H1 (cell line): ENCODE measurements at regions not wholly inside any gene's neighbourhood (a gene's known extent, or its start where the extent isn't known, plus 50 kb on each side); places are given as distances from the start of the nearest gene placed in this dataset.

Source experiments
- CTCF ChIA-PET: fragments of 300-600 bp; sonication (Branson Sonifier 250); formaldehyde crosslinking; loops from one replicate; lab custom pipeline; 2021; ENCODE audit not compliant: partially characterized antibody; lab: Charles Lee
- POLR2A ChIA-PET: fragments of 300-600 bp; sonication (Branson Sonifier 250); formaldehyde crosslinking; loops from one replicate; lab custom pipeline; 2021; ENCODE audit warnings: inconsistent platforms; ENCODE audit not compliant: partially characterized antibody; lab: Charles Lee
- DNase-seq, 2 experiments: peaks; one replicate each; pipeline versions ENCODE4 v3.0.0 to v3.0.0-alpha.2; 2010 to 2022; ENCODE audit warnings: low spot score in 2 of 2, low read depth in 1 of 2, mixed read lengths in 1 of 2
- FAIRE-seq: peaks from 2 replicates; lab custom pipeline; 2011; peaks lifted over from hg19 to GRCh38; lab: Jason Lieb, UNC
- H2AFZ ChIP-seq: 2 replicates; pipeline ENCODE4 v1.8.1; 2012; ENCODE audit warnings: low read length, inconsistent platforms
- H2AK5ac ChIP-seq: 2 replicates; pipeline ENCODE4 v1.6.1; 2013; ENCODE audit warnings: low read depth, low read length
- H2BK120ac ChIP-seq: replicated peaks from 2 replicates; pipeline ENCODE3; 2013; ENCODE audit warnings: low read depth, low read length, inconsistent platforms
- H2BK12ac ChIP-seq: 2 replicates; pipeline ENCODE4 v1.6.1; 2013; ENCODE audit warnings: low read depth, low read length
- H2BK15ac ChIP-seq: 2 replicates; pipeline ENCODE4 v1.6.1; 2013; ENCODE audit warnings: low read length
- H2BK20ac ChIP-seq: 2 replicates; pipeline ENCODE4 v1.6.1; 2013; ENCODE audit warnings: low read length
- H2BK5ac ChIP-seq: 2 replicates; pipeline ENCODE4 v1.6.1; 2013; ENCODE audit warnings: low read depth, low read length
- H3K14ac ChIP-seq: 2 replicates; pipeline ENCODE4 v1.6.1; 2013; ENCODE audit warnings: inconsistent platforms; ENCODE audit not compliant: insufficient read length
- H3K18ac ChIP-seq: 2 replicates; pipeline ENCODE4 v1.6.1; 2013; ENCODE audit warnings: low read length; ENCODE audit errors: extremely low read depth
- H3K23ac ChIP-seq: 2 replicates; pipeline ENCODE4 v1.6.1; 2013; ENCODE audit warnings: inconsistent platforms; ENCODE audit not compliant: insufficient read length
- H3K23me2 ChIP-seq: 2 replicates; pipeline ENCODE4 v1.6.1; 2013; ENCODE audit warnings: low read depth, low read length
- H3K27ac ChIP-seq: 2 replicates; pipeline ENCODE4 v1.6.1; 2011; ENCODE audit warnings: low read depth, low read length, inconsistent platforms
- H3K27me3 ChIP-seq, 4 experiments: replicated peaks in 1 of 4; 1 replicate in 1 of 4; 2 replicates in 3 of 4; pipeline versions ENCODE4 v1.6.1 to v1.8.1; 2011 to 2013; ENCODE audit warnings: low read length in 3 of 4, mild to moderate bottlenecking in 3 of 4, inconsistent platforms in 2 of 4, mixed read lengths in 2 of 4, moderate library complexity in 1 of 4; ENCODE audit not compliant: control insufficient read depth in 3 of 4, insufficient read depth in 3 of 4; ENCODE audit errors: extremely low read depth in 1 of 4
- H3K36me3 ChIP-seq, 4 experiments: 2 replicates each; pipeline versions ENCODE4 v1.6.1 to v1.8.1; 2011 to 2013; ENCODE audit warnings: mild to moderate bottlenecking in 4 of 4, low read length in 3 of 4, moderate library complexity in 2 of 4, control low read depth in 1 of 4, inconsistent platforms in 1 of 4; ENCODE audit not compliant: insufficient read depth in 4 of 4, control insufficient read depth in 2 of 4
- H3K4ac ChIP-seq: replicated peaks from 2 replicates; pipeline ENCODE3; 2013; ENCODE audit warnings: low read length, low read depth, mixed read lengths, inconsistent platforms; ENCODE audit not compliant: insufficient read length
- H3K4me1 ChIP-seq, 4 experiments: replicated peaks in 1 of 4; 1 replicate in 1 of 4; 2 replicates in 3 of 4; pipeline versions ENCODE4 v1.6.1 to v1.8.1; 2011 to 2013; ENCODE audit warnings: low read length in 3 of 4, inconsistent platforms in 2 of 4, mixed read lengths in 1 of 4; ENCODE audit not compliant: insufficient read depth in 4 of 4, control insufficient read depth in 3 of 4
- H3K4me2 ChIP-seq, 2 experiments: 2 replicates each; pipeline versions ENCODE4 v1.6.1 to v1.8.1; 2011 to 2013; ENCODE audit warnings: low read depth in 2 of 2, low read length in 2 of 2, control low read depth in 1 of 2, inconsistent platforms in 1 of 2, mild to moderate bottlenecking in 1 of 2; ENCODE audit not compliant: insufficient read depth in 1 of 2
- H3K4me3 ChIP-seq, 4 experiments: fragments of 200-600, 300-600 bp in 1 of 4; sonication (generic), shearing (Covaris generic), sonication (Bioruptor Twin) in 1 of 4; 2 replicates each; pipeline versions ENCODE4 v1.5.1 to v1.8.1; 2011 to 2016; ENCODE audit warnings: low read length in 4 of 4, low read depth in 3 of 4, control low read depth in 2 of 4, inconsistent platforms in 2 of 4, mild to moderate bottlenecking in 2 of 4, mixed read lengths in 1 of 4, moderate library complexity in 1 of 4; ENCODE audit not compliant: insufficient read depth in 2 of 4; ENCODE audit errors: extremely low read depth in 1 of 4
- H3K56ac ChIP-seq: replicated peaks from 2 replicates; pipeline ENCODE3; 2013; ENCODE audit warnings: low read depth, mild to moderate bottlenecking, mixed read lengths, low read length, inconsistent platforms; ENCODE audit not compliant: insufficient read length
- H3K79me1 ChIP-seq: 2 replicates; pipeline ENCODE4 v1.6.1; 2013; ENCODE audit warnings: low read depth, low read length, control low read depth
- H3K79me2 ChIP-seq, 2 experiments: 2 replicates each; pipeline versions ENCODE4 v1.6.1 to v1.8.1; 2012 to 2013; ENCODE audit warnings: low read length in 2 of 2, mild to moderate bottlenecking in 2 of 2, inconsistent platforms in 1 of 2; ENCODE audit not compliant: insufficient read depth in 2 of 2, control insufficient read depth in 1 of 2
- H3K9ac ChIP-seq, 4 experiments: replicated peaks in 1 of 4; 1 replicate in 1 of 4; 2 replicates in 3 of 4; pipeline versions ENCODE4 v1.6.1 to v1.8.1; 2011 to 2013; ENCODE audit warnings: low read depth in 3 of 4, low read length in 3 of 4, control low read depth in 2 of 4, mild to moderate bottlenecking in 2 of 4, moderate library complexity in 2 of 4, inconsistent platforms in 1 of 4; ENCODE audit errors: extremely low read depth in 1 of 4
- H3K9me3 ChIP-seq, 2 experiments: 2 replicates each; pipeline versions ENCODE4 v1.6.1 to v1.8.1; 2012 to 2013; ENCODE audit warnings: mild to moderate bottlenecking in 2 of 2, moderate library complexity in 2 of 2, control low read depth in 1 of 2, inconsistent platforms in 1 of 2, low read depth in 1 of 2, low read length in 1 of 2, mixed read lengths in 1 of 2; ENCODE audit not compliant: insufficient read depth in 2 of 2
- H4K20me1 ChIP-seq, 2 experiments: replicated peaks in 1 of 2; 2 replicates each; pipeline versions ENCODE3 to v1.8.1; 2011 to 2013; ENCODE audit warnings: inconsistent platforms in 2 of 2, low read length in 2 of 2, mild to moderate bottlenecking in 1 of 2; ENCODE audit not compliant: insufficient read depth in 2 of 2, control insufficient read depth in 1 of 2
- H4K5ac ChIP-seq: 2 replicates; pipeline ENCODE4 v1.6.1; 2013; ENCODE audit warnings: low read length, low read depth, mixed read lengths, inconsistent platforms; ENCODE audit not compliant: insufficient read length
- H4K8ac ChIP-seq: 2 replicates; pipeline ENCODE4 v1.8.0; 2013; ENCODE audit warnings: mild to moderate bottlenecking, moderate library complexity, low read length, inconsistent platforms; ENCODE audit not compliant: insufficient read depth; ENCODE audit errors: extremely low read depth
- H4K91ac ChIP-seq: replicated peaks from 2 replicates; pipeline ENCODE3; 2013; ENCODE audit warnings: low read length, mixed read lengths, inconsistent platforms; ENCODE audit not compliant: insufficient read length
- ATF3 ChIP-seq: IDR thresholded peaks from 2 replicates; pipeline ENCODE4 v1.6.1; 2011; ENCODE audit warnings: low read depth, mild to moderate bottlenecking, low read length; ENCODE audit not compliant: insufficient read depth
- CHD1 ChIP-seq: IDR thresholded peaks from 2 replicates; pipeline ENCODE4 v1.6.1; 2012; ENCODE audit warnings: low read depth, low read length, improper control_type of control experiment
- SUZ12 ChIP-seq: fragments of 200-600 bp; sonication (generic); IDR thresholded peaks from 2 replicates; pipeline ENCODE4 v1.6.1; 2012; ENCODE audit warnings: mild to moderate bottlenecking, inconsistent platforms, low read length, moderate library complexity, mixed read lengths
- TEAD4 ChIP-seq: IDR thresholded peaks from 2 replicates; pipeline ENCODE4 v1.6.1; 2012; ENCODE audit warnings: low read depth, low read length, inconsistent platforms, mixed read lengths
- WGBS, 2 experiments: shearing (Covaris generic) in 1 of 2; methylation state at CpG; one replicate each; pipeline versions ENCODE4 v1.1.6 to v1.1.7; 2013 to 2015; ENCODE audit warnings: low lambda C conversion rate in 2 of 2, mixed read lengths in 2 of 2, inconsistent platforms in 1 of 2, low coverage in 1 of 2, missing lambda C conversion rate in 1 of 2; ENCODE audit not compliant: insufficient replicate concordance in 2 of 2, insufficient coverage in 1 of 2, insufficient read length in 1 of 2; ENCODE audit errors: extremely low coverage in 1 of 2, missing lambda C conversion rate in 1 of 2; 5-methylcytosine and 5-hydroxymethylcytosine counted together

- TF ChIP-seq CHD1 (no peak), ATF3 (no peak), SUZ12 (no peak), TEAD4 (no peak)
- Histone ChIP-seq H2AFZ (no peak overlapping the region), H2BK5ac (no peak overlapping the region), H3K9ac (no peak overlapping the region), H2BK12ac (no peak overlapping the region), H3K56ac (no peak overlapping the region), H2AK5ac (no peak overlapping the region), H3K27me3 (no peaks in the 10 kb centered on the region), H3K27ac (no peak overlapping the region), H3K23me2 (no peaks in the 10 kb centered on the region), H3K79me2 (no peaks in the 10 kb centered on the region), H4K20me1 (peaks cover 0 to 2% of the 10 kb centered on the region in 2 experiments), H3K14ac (no peak overlapping the region), H2BK120ac (no peak overlapping the region), H4K8ac (no peak overlapping the region), H4K91ac (no peak overlapping the region), H3K4me3 (no peak overlapping the region), H3K9me3 (no peaks in the 10 kb centered on the region), H3K18ac (no peak overlapping the region), H2BK20ac (no peak overlapping the region), H3K4me2 (no peak overlapping the region), H3K36me3 (no peaks in the 10 kb centered on the region), H2BK15ac (no peak overlapping the region), H3K79me1 (no peaks in the 10 kb centered on the region), H3K4ac (no peak overlapping the region), H4K5ac (no peak overlapping the region), H3K23ac (no peak overlapping the region), H3K4me1 (no peaks in the 10 kb centered on the region)
- DNase-seq (no peak), FAIRE-seq (no peak)
- 87% methylated on average over 2 of the region's 2 CpGs; no CpG with 5 or more reads in 1 of the 2 experiments for WGBS, 2 experiments
- ChIA-PET POLR2A (no interaction called here), CTCF (no interaction called here)
These were observed 239.2 kb upstream of the RFC3 start for GRCh38 chr13:33578786-33579185.
